Right atrium auricular region (tissue), 2 donors: ENCODE measurements at regions not wholly inside any gene's neighbourhood (a gene's known extent, or its start where the extent isn't known, plus 50 kb on each side); places are given as distances from the start of the nearest gene placed in this dataset.

Experiments used
- DNase-seq: peaks from one replicate; pipeline ENCODE4 v3.0.0-alpha.2; 2019; ENCODE audit warnings: low spot score
- H3K27ac ChIP-seq, 2 donors: fragments of 200-600 bp; sonication (generic); 1 replicate in 1 of 2; 2 replicates in 1 of 2; pipeline ENCODE4 v1.5.1; 2016 to 2019
- H3K27me3 ChIP-seq, 2 donors: fragments of 200-600 bp; sonication (generic); one replicate each; pipeline versions ENCODE4 v1.5.1 to v1.6.0; 2017 to 2019
- H3K36me3 ChIP-seq: fragments of 200-600 bp; sonication (generic); one replicate; pipeline ENCODE4 v1.5.1; 2016
- H3K4me1 ChIP-seq, 2 donors: fragments of 200-600 bp; sonication (generic); one replicate each; pipeline versions ENCODE4 v1.5.1 to v1.6.0; 2017 to 2019
- H3K4me3 ChIP-seq, 2 donors: fragments of 200-600 bp; sonication (generic); 1 replicate in 1 of 2; 2 replicates in 1 of 2; pipeline ENCODE4 v1.5.1; 2017 to 2019; ENCODE audit warnings: mild to moderate bottlenecking in 1 of 2, moderate library complexity in 1 of 2
- H3K9me3 ChIP-seq, 2 donors: fragments of 200-600 bp; sonication (generic); one replicate each; pipeline ENCODE4 v1.5.1; 2019
- TF ChIP-seq, protein P1 (sequence below), 2 donors: fragments of 200-600 bp; sonication (generic); IDR thresholded peaks; one replicate each; pipeline ENCODE4 v1.5.1; 2019; ENCODE audit warnings: antibody characterized with exemption in 2 of 2

DNA sequence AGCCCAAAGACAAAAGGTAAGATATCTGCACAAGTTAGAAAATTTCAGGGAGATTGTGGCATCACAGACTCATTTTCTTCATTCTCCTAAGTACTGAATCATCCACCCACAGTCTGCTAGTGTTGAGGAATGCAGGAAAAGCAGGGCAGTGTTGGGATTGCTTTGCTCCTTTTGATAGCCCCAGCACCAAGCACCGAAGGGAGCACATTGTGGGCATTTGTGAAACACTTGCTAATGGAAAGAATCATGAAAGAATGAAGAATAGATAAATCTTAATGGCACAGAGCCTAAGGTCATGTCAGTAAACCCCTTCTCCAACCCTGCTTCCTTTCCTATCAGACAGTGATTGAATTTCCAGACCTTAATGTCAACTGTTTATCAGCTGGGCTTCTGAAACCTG, 103.1 kb upstream of the GPRIN3 start:
- H3K27me3 ChIP-seq: no peaks in the 10 kb centered on the region
- DNase-seq: no peak
- no peaks in the 10 kb centered on the region for H3K9me3 ChIP-seq
- H3K27ac ChIP-seq: no peak overlapping the region
- H3K4me3 ChIP-seq: no peak overlapping the region
- TF ChIP-seq, protein P1, sequence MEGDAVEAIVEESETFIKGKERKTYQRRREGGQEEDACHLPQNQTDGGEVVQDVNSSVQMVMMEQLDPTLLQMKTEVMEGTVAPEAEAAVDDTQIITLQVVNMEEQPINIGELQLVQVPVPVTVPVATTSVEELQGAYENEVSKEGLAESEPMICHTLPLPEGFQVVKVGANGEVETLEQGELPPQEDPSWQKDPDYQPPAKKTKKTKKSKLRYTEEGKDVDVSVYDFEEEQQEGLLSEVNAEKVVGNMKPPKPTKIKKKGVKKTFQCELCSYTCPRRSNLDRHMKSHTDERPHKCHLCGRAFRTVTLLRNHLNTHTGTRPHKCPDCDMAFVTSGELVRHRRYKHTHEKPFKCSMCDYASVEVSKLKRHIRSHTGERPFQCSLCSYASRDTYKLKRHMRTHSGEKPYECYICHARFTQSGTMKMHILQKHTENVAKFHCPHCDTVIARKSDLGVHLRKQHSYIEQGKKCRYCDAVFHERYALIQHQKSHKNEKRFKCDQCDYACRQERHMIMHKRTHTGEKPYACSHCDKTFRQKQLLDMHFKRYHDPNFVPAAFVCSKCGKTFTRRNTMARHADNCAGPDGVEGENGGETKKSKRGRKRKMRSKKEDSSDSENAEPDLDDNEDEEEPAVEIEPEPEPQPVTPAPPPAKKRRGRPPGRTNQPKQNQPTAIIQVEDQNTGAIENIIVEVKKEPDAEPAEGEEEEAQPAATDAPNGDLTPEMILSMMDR (IDR thresholded peaks at IDR 0.05): no peak
- no peaks in the 10 kb centered on the region for H3K36me3 ChIP-seq
- peaks cover 0 to 17% of the 10 kb centered on the region in 2 donors for H3K4me1 ChIP-seq

GRCh38 chr4:89404530-89404929, 96.9 kb upstream of the GPRIN3 start:
- Histone ChIP-seq H3K27ac (no peak overlapping the region), H3K4me1 (no peaks in the 10 kb centered on the region), H3K9me3 (no peaks in the 10 kb centered on the region), H3K36me3 (no peaks in the 10 kb centered on the region), H3K4me3 (no peak overlapping the region), H3K27me3 (no peaks in the 10 kb centered on the region)
- TF ChIP-seq, protein P1 (IDR thresholded peaks at IDR 0.05): no peak
- no peak for DNase-seq

DNA sequence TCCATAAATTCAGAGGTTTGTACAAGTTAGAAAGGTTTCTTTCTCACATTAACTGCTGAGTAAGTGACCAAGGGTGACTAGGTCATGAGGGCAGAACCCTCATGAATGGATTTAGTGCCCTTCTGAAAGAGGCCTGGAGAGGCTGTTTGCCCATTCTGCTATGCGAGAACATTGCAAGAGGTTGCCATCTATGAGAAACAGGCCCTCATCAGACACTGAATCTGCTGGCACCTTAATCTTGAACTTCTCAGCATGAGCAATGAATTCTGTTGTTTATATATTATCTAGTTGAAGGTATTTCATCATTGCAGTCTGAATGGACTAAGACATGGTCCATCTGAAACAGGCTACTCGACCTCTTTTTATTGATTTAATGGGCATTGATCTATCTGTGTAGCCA, 96.2 kb upstream of the GPRIN3 start:
- no peak for DNase-seq
- Histone ChIP-seq H3K4me1 (no peaks in the 10 kb centered on the region), H3K9me3 (no peaks in the 10 kb centered on the region), H3K36me3 (no peaks in the 10 kb centered on the region), H3K4me3 (no peak overlapping the region), H3K27me3 (no peaks in the 10 kb centered on the region), H3K27ac (no peak overlapping the region)
- TF ChIP-seq, protein P1 (IDR thresholded peaks at IDR 0.05): no peak

DNA sequence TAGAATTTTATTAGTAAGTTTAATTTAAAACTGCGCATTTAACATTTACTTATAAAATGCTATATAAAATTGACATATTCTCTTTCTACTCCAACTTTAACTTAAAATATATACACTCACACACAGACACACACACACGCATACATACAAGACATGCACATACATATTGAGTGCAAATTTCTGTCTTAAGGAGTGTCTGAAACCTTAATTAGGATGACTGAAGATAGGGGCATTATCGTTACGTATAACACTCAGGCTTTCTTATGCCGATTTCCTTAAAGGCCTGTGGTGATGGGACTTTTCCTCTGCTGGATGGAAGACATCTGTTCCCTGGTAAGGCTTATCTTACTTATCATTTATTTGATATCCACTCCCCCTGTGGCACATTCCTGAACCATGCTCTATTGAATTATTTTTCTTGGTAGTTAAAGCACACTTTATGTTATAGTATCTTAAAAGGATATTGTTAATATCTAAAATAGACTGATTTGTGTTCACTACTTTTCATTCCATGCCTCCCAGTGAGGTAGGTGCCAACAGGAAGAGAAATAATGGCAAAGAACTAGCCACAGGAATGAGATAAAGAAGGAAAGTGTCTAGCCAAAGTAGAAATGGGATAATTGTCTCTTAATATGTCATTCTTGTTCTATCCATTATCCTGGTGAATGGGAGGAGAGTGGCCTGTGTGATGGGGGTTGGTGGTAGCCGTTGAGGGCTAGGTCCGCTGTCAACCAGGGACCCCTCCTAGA, 92.9 kb upstream of the GPRIN3 start:
- Histone ChIP-seq H3K4me1 (no peaks in the 10 kb centered on the region), H3K36me3 (no peaks in the 10 kb centered on the region), H3K27ac (no peak overlapping the region), H3K4me3 (no peak overlapping the region), H3K27me3 (no peaks in the 10 kb centered on the region), H3K9me3 (no peaks in the 10 kb centered on the region)
- TF ChIP-seq, protein P1 (IDR thresholded peaks at IDR 0.05): no peak
- DNase-seq: no peak

GRCh38 chr4:89398644-89399043, 91.0 kb upstream of the GPRIN3 start:
- TF ChIP-seq, protein P1 (IDR thresholded peaks at IDR 0.05): no peak
- H3K27ac ChIP-seq: no peak overlapping the region
- H3K4me3 ChIP-seq: no peak overlapping the region
- H3K4me1 ChIP-seq: no peaks in the 10 kb centered on the region
- no peak for DNase-seq
- no peaks in the 10 kb centered on the region for H3K36me3 ChIP-seq
- H3K27me3 ChIP-seq: no peaks in the 10 kb centered on the region
- no peaks in the 10 kb centered on the region for H3K9me3 ChIP-seq

- Histone ChIP-seq H3K9me3 (no peaks in the 10 kb centered on the region), H3K4me1 (no peaks in the 10 kb centered on the region), H3K27ac (no peak overlapping the region), H3K4me3 (no peak overlapping the region), H3K36me3 (no peaks in the 10 kb centered on the region), H3K27me3 (no peaks in the 10 kb centered on the region)
- no peak for DNase-seq
- TF ChIP-seq, protein P1 (IDR thresholded peaks at IDR 0.05): no peak
Measured at GRCh38 chr4:89398146-89398545, 90.5 kb upstream of the GPRIN3 start.
